HCT116 (cell line): ENCODE measurements at regions not wholly inside any gene's neighbourhood (a gene's known extent, or its start where the extent isn't known, plus 50 kb on each side); places are given as distances from the start of the nearest gene placed in this dataset.

Source experiments
- ATAC-seq: fragments of 200-7000 bp; cut with Tn5 transposase; 2 replicates; pipeline ENCODE4 v1.9.1; 2020; ENCODE audit warnings: mild to moderate bottlenecking, moderate library complexity
- BruUV-seq: library from RNA; stranded (reverse); fragments of 400-500 nt; replicated peaks from 2 replicates; lab custom pipeline; 2021; lab: Mats Ljungman, UMichigan
- CTCF ChIA-PET: fragments of 300-600 bp; sonication (Branson Sonifier 250); formaldehyde crosslinking; loops from one replicate; lab custom pipeline; 2021; ENCODE audit warnings: antibody characterized with exemption; lab: Charles Lee
- POLR2A ChIA-PET: fragments of 300-600, 350-600 bp; sonication (Branson Sonifier 250); formaldehyde crosslinking; loops from one replicate; lab custom pipeline; 2021; ENCODE audit warnings: antibody characterized with exemption; lab: Charles Lee
- RAD21 ChIA-PET, 2 experiments: fragments of 300-600 bp; sonication (Branson Sonifier 250); formaldehyde crosslinking; loops; one replicate each; lab custom pipeline; 2023; ENCODE audit warnings: low total read pairs in 2 of 2; ENCODE audit not compliant: uncharacterized antibody in 2 of 2, unreplicated experiment in 2 of 2, low non-redundant PET in 1 of 2; lab: Charles Lee
- DNase-seq: peaks from one replicate; pipeline ENCODE4 v3.0.0-alpha.2; 2010; ENCODE audit warnings: low read depth, low spot score
- H2AFZ ChIP-seq: fragments of 200-600 bp; shearing (Covaris generic), sonication (generic); 2 replicates; pipeline ENCODE4 v1.6.1; 2017; ENCODE audit warnings: low read depth, mixed run types, mixed read lengths, antibody characterized with exemption, low read length; ENCODE audit not compliant: poor library complexity, severe bottlenecking
- H3K27ac ChIP-seq: 2 replicates; pipeline ENCODE4 v1.5.1; 2012; ENCODE audit warnings: low read depth, low read length
- H3K27me3 ChIP-seq: fragments of 200-600 bp; sonication (generic); 2 replicates; pipeline ENCODE4 v1.6.1; 2016; ENCODE audit warnings: mixed run types, low read length, mixed read lengths; ENCODE audit not compliant: insufficient read depth
- H3K36me3 ChIP-seq, 2 experiments: fragments of 200-500 bp in 1 of 2; fragments of 200-600 bp in 1 of 2; sonication (Bioruptor generic) in 1 of 2; sonication (generic) in 1 of 2; 2 replicates each; pipeline versions ENCODE4 v1.5.1 to v1.6.1; 2014 to 2016; ENCODE audit warnings: low read length in 2 of 2, inconsistent platforms in 1 of 2, mixed read lengths in 1 of 2, mixed run types in 1 of 2; ENCODE audit not compliant: insufficient read depth in 2 of 2, control insufficient read depth in 1 of 2
- H3K4me1 ChIP-seq, 2 experiments: fragments of 200-600 bp in 1 of 2; sonication (generic) in 1 of 2; 2 replicates each; pipeline versions ENCODE4 v1.5.1 to v1.6.1; 2012 to 2017; ENCODE audit warnings: low read length in 2 of 2, inconsistent platforms in 1 of 2, mild to moderate bottlenecking in 1 of 2, mixed read lengths in 1 of 2, mixed run types in 1 of 2, moderate library complexity in 1 of 2; ENCODE audit not compliant: insufficient read depth in 2 of 2, control insufficient read depth in 1 of 2
- H3K4me2 ChIP-seq: fragments of 200-600 bp; sonication (generic); 2 replicates; pipeline ENCODE4 v1.6.1; 2017; ENCODE audit warnings: mixed run types, low read length, mixed read lengths
- H3K4me3 ChIP-seq, 2 experiments: fragments of 200-600 bp in 1 of 2; sonication (generic) in 1 of 2; replicated peaks in 1 of 2; 2 replicates each; pipeline ENCODE4 v1.5.1; 2011 to 2016; ENCODE audit warnings: low read length in 2 of 2, control low read depth in 1 of 2, low read depth in 1 of 2, mild to moderate bottlenecking in 1 of 2, mixed read lengths in 1 of 2, mixed run types in 1 of 2
- H3K79me2 ChIP-seq: fragments of 200-600 bp; sonication (generic); 2 replicates; pipeline ENCODE4 v1.6.1; 2017; ENCODE audit warnings: mild to moderate bottlenecking, mixed run types, low read length, moderate library complexity, mixed read lengths; ENCODE audit not compliant: insufficient read depth
- H3K9ac ChIP-seq: fragments of 200-600 bp; sonication (generic); 2 replicates; pipeline ENCODE4 v1.6.1; 2016; ENCODE audit warnings: low read length, mixed read lengths
- H3K9me2 ChIP-seq: fragments of 200-600 bp; sonication (generic), shearing (Covaris generic); 2 replicates; pipeline ENCODE4 v1.6.1; 2017; ENCODE audit warnings: mixed run types, mild to moderate bottlenecking, moderate library complexity; ENCODE audit not compliant: insufficient read depth
- H3K9me3 ChIP-seq, 2 experiments: fragments of 200-500 bp in 1 of 2; fragments of 200-600 bp in 1 of 2; sonication (Bioruptor generic) in 1 of 2; sonication (generic) in 1 of 2; 2 replicates each; pipeline ENCODE4 v1.6.1; 2014 to 2017; ENCODE audit warnings: low read length in 2 of 2, mixed read lengths in 2 of 2, inconsistent platforms in 1 of 2, low read depth in 1 of 2, mild to moderate bottlenecking in 1 of 2, mixed run types in 1 of 2, moderate library complexity in 1 of 2; ENCODE audit not compliant: control insufficient read depth in 1 of 2, insufficient read depth in 1 of 2
- H4K20me1 ChIP-seq: fragments of 200-600 bp; sonication (generic), shearing (Covaris generic); 2 replicates; pipeline ENCODE4 v1.6.1; 2017; ENCODE audit warnings: mixed run types, mild to moderate bottlenecking, moderate library complexity; ENCODE audit not compliant: insufficient read depth
- CBX3 ChIP-seq: IDR thresholded peaks from 2 replicates; pipeline ENCODE4 v1.6.1; 2012; ENCODE audit warnings: low read depth
- CEBPB ChIP-seq: IDR thresholded peaks from 2 replicates; pipeline ENCODE4 v1.6.1; 2012; ENCODE audit warnings: low read depth
- ELF1 ChIP-seq: IDR thresholded peaks from 2 replicates; pipeline ENCODE4 v1.6.1; 2012; ENCODE audit warnings: low read depth, borderline replicate concordance
- EZH2 ChIP-seq: fragments of 200-600 bp; sonication (generic); IDR thresholded peaks from 2 replicates; pipeline ENCODE4 v1.6.1; 2017; ENCODE audit warnings: antibody characterized with exemption, mixed run types
- FOSL1 ChIP-seq: IDR thresholded peaks from 2 replicates; pipeline ENCODE4 v1.6.1; 2012; ENCODE audit warnings: low read depth
- JUND ChIP-seq: IDR thresholded peaks from 2 replicates; pipeline ENCODE4 v1.6.1; 2012
- POLR2A ChIP-seq: IDR thresholded peaks from 2 replicates; pipeline ENCODE4 v1.7.0; 2011; ENCODE audit warnings: borderline replicate concordance; ENCODE audit not compliant: insufficient read depth, insufficient read length; ENCODE audit errors: extremely low read depth
- POLR2AphosphoS5 ChIP-seq: IDR thresholded peaks from 2 replicates; pipeline ENCODE4 v1.6.1; 2011; ENCODE audit warnings: mild to moderate bottlenecking, low read depth, low read length, moderate library complexity
- RAD21 ChIP-seq: IDR thresholded peaks from 2 replicates; pipeline ENCODE4 v1.6.1; 2012; ENCODE audit warnings: low read depth, mild to moderate bottlenecking
- SIN3A ChIP-seq: IDR thresholded peaks from 2 replicates; pipeline ENCODE4 v1.6.1; 2012; ENCODE audit warnings: low read depth
- SP1 ChIP-seq: IDR thresholded peaks from 2 replicates; pipeline ENCODE4 v1.6.1; 2012; ENCODE audit warnings: low read depth
- SRF ChIP-seq: IDR thresholded peaks from 2 replicates; pipeline ENCODE4 v1.6.1; 2012; ENCODE audit warnings: low read depth
- TCF7L2 ChIP-seq: IDR thresholded peaks from 2 replicates; pipeline ENCODE4 v1.7.0; 2011; ENCODE audit warnings: borderline replicate concordance, inconsistent platforms; ENCODE audit not compliant: insufficient read depth, insufficient read length; ENCODE audit errors: extremely low read depth
- YY1 ChIP-seq: IDR thresholded peaks from 2 replicates; pipeline ENCODE4 v1.6.1; 2011; ENCODE audit warnings: low read length, low read depth, moderate library complexity, mild to moderate bottlenecking; ENCODE audit not compliant: insufficient replicate concordance; ENCODE audit errors: extremely low read depth
- ZFX ChIP-seq: fragments of 450-650 bp; IDR thresholded peaks from 2 replicates; pipeline ENCODE4 v1.6.1; 2017
- ZNF274 ChIP-seq: fragments of 200-500 bp; sonication (Bioruptor generic); IDR thresholded peaks from 2 replicates; pipeline ENCODE4 v1.6.1; 2014; ENCODE audit warnings: mild to moderate bottlenecking, low read depth, low read length, inconsistent platforms
- intact Hi-C: fragments of 100-400 bp; cut with micrococcal nuclease; formaldehyde crosslinking; loops from 2 replicates; pipeline ENCODE4 v1.10.0; 2022
- TF ChIP-seq, protein P1 (sequence below), 3 experiments: fragments of 200-600 bp in 1 of 3; sonication (generic) in 1 of 3; IDR thresholded peaks in 2 of 3; conservative IDR thresholded peaks in 1 of 3; 2 replicates each; pipeline ENCODE4 v1.5.1; 2012 to 2017; ENCODE audit warnings: low read depth in 2 of 3, low read length in 2 of 3, antibody characterized with exemption in 1 of 3, borderline replicate concordance in 1 of 3, control low read depth in 1 of 3, mild to moderate bottlenecking in 1 of 3, mixed read lengths in 1 of 3, mixed run types in 1 of 3, moderate library complexity in 1 of 3; ENCODE audit not compliant: insufficient read depth in 1 of 3
- TF ChIP-seq, protein P2 (sequence below): IDR thresholded peaks from 2 replicates; pipeline ENCODE4 v1.6.1; 2012; ENCODE audit warnings: low read depth

DNA sequence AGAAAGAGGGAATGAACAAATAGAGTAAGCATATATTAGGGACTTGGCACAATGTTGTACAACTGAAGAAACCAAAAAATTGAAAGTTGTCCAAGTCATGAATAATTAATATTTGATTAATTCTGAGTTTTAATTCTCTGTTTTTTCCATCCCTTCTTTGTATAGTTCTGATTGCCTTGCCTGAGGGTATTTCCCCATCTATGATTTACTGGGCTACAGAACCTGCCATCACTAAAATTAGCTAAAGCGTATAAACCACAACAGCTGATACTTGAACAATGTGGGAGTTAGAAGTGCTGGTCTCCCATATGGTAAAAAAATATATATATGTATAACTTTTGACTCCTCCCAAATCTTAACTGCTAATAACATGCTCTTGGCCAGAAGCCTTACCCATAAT lies 1253.5 kb upstream of the CDH6 start:
- ChIA-PET POLR2A (no interaction called here), CTCF (no interaction called here), RAD21 (no interaction called here)
- H3K36me3 ChIP-seq: no peaks in the 10 kb centered on the region
- peaks cover 8 to 10% of the 10 kb centered on the region in 2 experiments; a peak in 3 of 4 replicates for H3K9me3 ChIP-seq
- H3K4me1 ChIP-seq: no peaks in the 10 kb centered on the region
- H3K9ac ChIP-seq: no peak overlapping the region
- TF ChIP-seq, protein P1, sequence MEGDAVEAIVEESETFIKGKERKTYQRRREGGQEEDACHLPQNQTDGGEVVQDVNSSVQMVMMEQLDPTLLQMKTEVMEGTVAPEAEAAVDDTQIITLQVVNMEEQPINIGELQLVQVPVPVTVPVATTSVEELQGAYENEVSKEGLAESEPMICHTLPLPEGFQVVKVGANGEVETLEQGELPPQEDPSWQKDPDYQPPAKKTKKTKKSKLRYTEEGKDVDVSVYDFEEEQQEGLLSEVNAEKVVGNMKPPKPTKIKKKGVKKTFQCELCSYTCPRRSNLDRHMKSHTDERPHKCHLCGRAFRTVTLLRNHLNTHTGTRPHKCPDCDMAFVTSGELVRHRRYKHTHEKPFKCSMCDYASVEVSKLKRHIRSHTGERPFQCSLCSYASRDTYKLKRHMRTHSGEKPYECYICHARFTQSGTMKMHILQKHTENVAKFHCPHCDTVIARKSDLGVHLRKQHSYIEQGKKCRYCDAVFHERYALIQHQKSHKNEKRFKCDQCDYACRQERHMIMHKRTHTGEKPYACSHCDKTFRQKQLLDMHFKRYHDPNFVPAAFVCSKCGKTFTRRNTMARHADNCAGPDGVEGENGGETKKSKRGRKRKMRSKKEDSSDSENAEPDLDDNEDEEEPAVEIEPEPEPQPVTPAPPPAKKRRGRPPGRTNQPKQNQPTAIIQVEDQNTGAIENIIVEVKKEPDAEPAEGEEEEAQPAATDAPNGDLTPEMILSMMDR (IDR thresholded peaks at IDR 0.05 in 2 of 3, conservative IDR thresholded peaks at IDR 0.05 in 1 of 3; ENCODE audit: borderline replicate concordance in 1 of 3, insufficient read depth in 1 of 3, low read depth in 2 of 3, low read length in 2 of 3): no peak
- TF ChIP-seq POLR2A (no peak), POLR2AphosphoS5 (no peak), ELF1 (no peak), SIN3A (no peak), ZFX (no peak), TCF7L2 (no peak)
- no peaks in the 10 kb centered on the region for H3K79me2 ChIP-seq
- no peak overlapping the region for H3K4me2 ChIP-seq
- DNase-seq: no peak
- BruUV-seq: no TSS peak
- H3K4me3 ChIP-seq: no peak overlapping the region
- ATAC-seq: no peak
- no peaks in the 10 kb centered on the region for H3K27me3 ChIP-seq
- H3K9me2 ChIP-seq: no peaks in the 10 kb centered on the region
- intact Hi-C loops: no loop called here
- H3K27ac ChIP-seq: no peak overlapping the region
- H4K20me1 ChIP-seq: no peaks in the 10 kb centered on the region
- H2AFZ ChIP-seq: no peak overlapping the region

- ATAC-seq (no peak), DNase-seq (no peak)
- RAD21 ChIA-PET: no interaction called here
These were observed 1258.1 kb upstream of the CDH6 start for GRCh38 chr5:29935371-29935770.

More at GRCh38 chr5:29935371-29935770, 1258.1 kb upstream of the CDH6 start:
- BruUV-seq: no TSS peak
- no peak overlapping the region for H3K4me3 ChIP-seq
- ChIA-PET POLR2A (no interaction called here), CTCF (no interaction called here)
- intact Hi-C loops: no loop called here
- no peaks in the 10 kb centered on the region for H4K20me1 ChIP-seq
- H3K79me2 ChIP-seq: no peaks in the 10 kb centered on the region
- no peak overlapping the region for H3K4me2 ChIP-seq
- H3K4me1 ChIP-seq: no peaks in the 10 kb centered on the region
- no peak overlapping the region for H3K9ac ChIP-seq
- H3K27me3 ChIP-seq: no peaks in the 10 kb centered on the region
- peaks cover 12 to 14% of the 10 kb centered on the region in 2 experiments; a peak in 3 of 4 replicates for H3K9me3 ChIP-seq
- H3K36me3 ChIP-seq: no peaks in the 10 kb centered on the region
- H3K9me2 ChIP-seq: no peaks in the 10 kb centered on the region
- TF ChIP-seq SP1 (no peak), FOSL1 (no peak), YY1 (no peak), EZH2 (no peak), POLR2A (no peak), CBX3 (no peak), SIN3A (no peak), CEBPB (no peak), JUND (no peak), TCF7L2 (no peak), SRF (no peak), ZNF274 (no peak), ELF1 (no peak), RAD21 (no peak)
- TF ChIP-seq, protein P2, sequence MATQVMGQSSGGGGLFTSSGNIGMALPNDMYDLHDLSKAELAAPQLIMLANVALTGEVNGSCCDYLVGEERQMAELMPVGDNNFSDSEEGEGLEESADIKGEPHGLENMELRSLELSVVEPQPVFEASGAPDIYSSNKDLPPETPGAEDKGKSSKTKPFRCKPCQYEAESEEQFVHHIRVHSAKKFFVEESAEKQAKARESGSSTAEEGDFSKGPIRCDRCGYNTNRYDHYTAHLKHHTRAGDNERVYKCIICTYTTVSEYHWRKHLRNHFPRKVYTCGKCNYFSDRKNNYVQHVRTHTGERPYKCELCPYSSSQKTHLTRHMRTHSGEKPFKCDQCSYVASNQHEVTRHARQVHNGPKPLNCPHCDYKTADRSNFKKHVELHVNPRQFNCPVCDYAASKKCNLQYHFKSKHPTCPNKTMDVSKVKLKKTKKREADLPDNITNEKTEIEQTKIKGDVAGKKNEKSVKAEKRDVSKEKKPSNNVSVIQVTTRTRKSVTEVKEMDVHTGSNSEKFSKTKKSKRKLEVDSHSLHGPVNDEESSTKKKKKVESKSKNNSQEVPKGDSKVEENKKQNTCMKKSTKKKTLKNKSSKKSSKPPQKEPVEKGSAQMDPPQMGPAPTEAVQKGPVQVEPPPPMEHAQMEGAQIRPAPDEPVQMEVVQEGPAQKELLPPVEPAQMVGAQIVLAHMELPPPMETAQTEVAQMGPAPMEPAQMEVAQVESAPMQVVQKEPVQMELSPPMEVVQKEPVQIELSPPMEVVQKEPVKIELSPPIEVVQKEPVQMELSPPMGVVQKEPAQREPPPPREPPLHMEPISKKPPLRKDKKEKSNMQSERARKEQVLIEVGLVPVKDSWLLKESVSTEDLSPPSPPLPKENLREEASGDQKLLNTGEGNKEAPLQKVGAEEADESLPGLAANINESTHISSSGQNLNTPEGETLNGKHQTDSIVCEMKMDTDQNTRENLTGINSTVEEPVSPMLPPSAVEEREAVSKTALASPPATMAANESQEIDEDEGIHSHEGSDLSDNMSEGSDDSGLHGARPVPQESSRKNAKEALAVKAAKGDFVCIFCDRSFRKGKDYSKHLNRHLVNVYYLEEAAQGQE: no peak
- H3K27ac ChIP-seq: no peak overlapping the region
- no peak overlapping the region for H2AFZ ChIP-seq
